HG03575 (cell line): ENCODE measurements at regions not wholly inside any gene's neighbourhood (a gene's known extent, or its start where the extent isn't known, plus 50 kb on each side); places are given as distances from the start of the nearest gene placed in this dataset.

Experiments used
- ATAC-seq: cut with Tn5 transposase; IDR thresholded peaks from one replicate; pipeline ENCODE4 v1.9.1; 2021; ENCODE audit not compliant: unreplicated experiment, insufficient number of reproducible peaks, low FRiP score; ENCODE audit errors: extremely low read depth

- ATAC-seq = no peak
Observed at GRCh38 chr9:124199474-124199873, 58.3 kb upstream of the NEK6 start.

GRCh38 chr9:124202447-124202971 is 55.2 kb upstream of the NEK6 start:
- peak; percentile 46 for ATAC-seq

GRCh38 chr9:124205686-124206352 is 51.9 kb upstream of the NEK6 start:
- no peak for ATAC-seq

DNA sequence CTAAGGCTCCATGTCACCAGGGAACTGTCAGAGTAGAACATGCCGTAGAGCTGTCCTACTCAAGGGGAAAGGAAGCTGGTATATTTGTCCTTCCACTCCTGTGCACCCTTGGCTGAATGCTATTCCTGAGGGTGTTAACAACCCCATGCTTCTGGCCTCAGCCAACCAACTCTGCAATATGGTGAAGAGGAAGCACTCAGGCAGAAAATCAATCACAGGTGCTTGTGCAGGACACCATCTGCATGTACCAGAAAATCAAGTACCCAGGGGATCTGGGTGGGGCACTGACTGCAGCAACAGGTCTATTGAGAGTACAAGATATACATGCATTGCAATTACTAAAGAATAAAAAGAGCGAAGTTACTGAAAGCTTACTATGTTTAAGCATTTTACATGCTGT is 51.4 kb upstream of the NEK6 start:
- no peak for ATAC-seq
